ENCODE measurements at regions not wholly inside any gene's neighbourhood (a gene's known extent, or its start where the extent isn't known, plus 50 kb on each side); places are given as distances from the start of the nearest gene placed in this dataset.

DNA sequence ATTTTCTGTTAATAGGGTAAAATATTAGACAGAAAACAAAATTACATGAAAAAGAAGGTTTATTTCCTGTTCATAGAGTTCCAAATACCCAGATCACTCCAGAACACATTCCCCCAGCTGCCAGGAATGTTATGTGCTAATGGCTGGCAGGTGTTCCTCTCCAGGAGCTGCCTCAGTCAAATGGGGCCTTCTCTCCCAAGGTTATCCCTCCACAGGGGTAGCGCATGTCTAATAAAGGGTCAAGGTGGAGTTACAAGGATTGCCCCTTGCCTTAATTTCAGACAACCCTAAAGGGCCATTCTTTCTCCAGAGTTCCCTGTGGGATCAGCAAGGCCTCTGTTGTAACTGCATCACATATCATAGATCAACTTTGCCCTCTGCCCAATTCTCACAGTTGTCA is 148.6 kb upstream of the PLPPR1 start:
- Histone ChIP-seq H3K4me3 (ENCODE audit: low read depth, low read length, poor library complexity, severe bottlenecking) (no peak overlapping the region), H2AFZ (ENCODE audit: low read length) (no peak overlapping the region), H3K9me3 (ENCODE audit: low read length) (no peaks in the 10 kb centered on the region), H3K27ac (ENCODE audit: low read depth, low read length, poor library complexity, severe bottlenecking) (no peak overlapping the region), H3K4me1 (ENCODE audit: insufficient read depth, low read length, severe bottlenecking) (no peaks in the 10 kb centered on the region), H3K9ac (ENCODE audit: low read length) (no peak overlapping the region), H3K36me3 (ENCODE audit: insufficient read depth, low read length) (no peaks in the 10 kb centered on the region), H3K9me2 (ENCODE audit: low read depth, low read length) (no peaks in the 10 kb centered on the region), H3K27me3 (ENCODE audit: insufficient read depth, low read length) (no peaks in the 10 kb centered on the region), H3F3A (ENCODE audit: insufficient read depth, low read length) (no peaks in the 10 kb centered on the region), H4K20me1 (ENCODE audit: insufficient read depth, low read length) (no peaks in the 10 kb centered on the region), H3K79me2 (ENCODE audit: insufficient read depth, low read length) (no peaks in the 10 kb centered on the region), H3K4me2 (ENCODE audit: low read length) (no peak overlapping the region)
- TF ChIP-seq, protein P1, sequence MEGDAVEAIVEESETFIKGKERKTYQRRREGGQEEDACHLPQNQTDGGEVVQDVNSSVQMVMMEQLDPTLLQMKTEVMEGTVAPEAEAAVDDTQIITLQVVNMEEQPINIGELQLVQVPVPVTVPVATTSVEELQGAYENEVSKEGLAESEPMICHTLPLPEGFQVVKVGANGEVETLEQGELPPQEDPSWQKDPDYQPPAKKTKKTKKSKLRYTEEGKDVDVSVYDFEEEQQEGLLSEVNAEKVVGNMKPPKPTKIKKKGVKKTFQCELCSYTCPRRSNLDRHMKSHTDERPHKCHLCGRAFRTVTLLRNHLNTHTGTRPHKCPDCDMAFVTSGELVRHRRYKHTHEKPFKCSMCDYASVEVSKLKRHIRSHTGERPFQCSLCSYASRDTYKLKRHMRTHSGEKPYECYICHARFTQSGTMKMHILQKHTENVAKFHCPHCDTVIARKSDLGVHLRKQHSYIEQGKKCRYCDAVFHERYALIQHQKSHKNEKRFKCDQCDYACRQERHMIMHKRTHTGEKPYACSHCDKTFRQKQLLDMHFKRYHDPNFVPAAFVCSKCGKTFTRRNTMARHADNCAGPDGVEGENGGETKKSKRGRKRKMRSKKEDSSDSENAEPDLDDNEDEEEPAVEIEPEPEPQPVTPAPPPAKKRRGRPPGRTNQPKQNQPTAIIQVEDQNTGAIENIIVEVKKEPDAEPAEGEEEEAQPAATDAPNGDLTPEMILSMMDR (IDR thresholded peaks at IDR 0.05; ENCODE audit: low read length): no peak
- TF ChIP-seq EZH2 (IDR thresholded peaks at IDR 0.05; ENCODE audit: borderline replicate concordance, low read length): no peak

DNA sequence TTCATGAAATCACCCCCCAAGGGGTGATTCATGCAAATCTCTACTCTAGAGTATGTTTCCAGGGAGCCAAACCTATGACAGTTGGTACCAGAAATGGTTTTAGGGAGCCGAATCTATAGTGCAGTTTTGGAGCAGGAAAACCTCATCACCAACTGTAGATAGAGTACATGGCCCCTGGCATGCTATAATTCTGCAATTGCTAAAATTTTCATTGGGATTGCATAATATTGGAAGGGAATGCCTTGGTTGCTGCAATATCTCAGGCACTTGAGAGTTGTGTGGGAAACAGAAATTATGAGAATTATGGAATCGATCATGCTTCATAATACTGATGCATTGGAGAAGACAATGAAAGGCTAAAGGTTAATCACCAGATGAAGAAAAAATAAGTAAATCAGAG is 148.2 kb upstream of the PLPPR1 start:
- H3K9me2 ChIP-seq (ENCODE audit: low read depth, low read length): no peaks in the 10 kb centered on the region
- H3K9ac ChIP-seq (ENCODE audit: low read length): no peak overlapping the region
- H3K27me3 ChIP-seq (ENCODE audit: insufficient read depth, low read length): no peaks in the 10 kb centered on the region
- no peak overlapping the region for H2AFZ ChIP-seq (ENCODE audit: low read length)
- TF ChIP-seq, protein P1 (IDR thresholded peaks at IDR 0.05; ENCODE audit: low read length): no peak
- no peak for TF ChIP-seq EZH2 (IDR thresholded peaks at IDR 0.05; ENCODE audit: borderline replicate concordance, low read length)
- H3K4me1 ChIP-seq (ENCODE audit: insufficient read depth, low read length, severe bottlenecking): no peaks in the 10 kb centered on the region
- H4K20me1 ChIP-seq (ENCODE audit: insufficient read depth, low read length): no peaks in the 10 kb centered on the region
- H3K79me2 ChIP-seq (ENCODE audit: insufficient read depth, low read length): no peaks in the 10 kb centered on the region
- no peaks in the 10 kb centered on the region for H3K9me3 ChIP-seq (ENCODE audit: low read length)
- no peaks in the 10 kb centered on the region for H3K36me3 ChIP-seq (ENCODE audit: insufficient read depth, low read length)
- H3K27ac ChIP-seq (ENCODE audit: low read depth, low read length, poor library complexity, severe bottlenecking): no peak overlapping the region
- no peaks in the 10 kb centered on the region for H3F3A ChIP-seq (ENCODE audit: insufficient read depth, low read length)
- no peak overlapping the region for H3K4me3 ChIP-seq (ENCODE audit: low read depth, low read length, poor library complexity, severe bottlenecking)
- no peak overlapping the region for H3K4me2 ChIP-seq (ENCODE audit: low read length)

DNA sequence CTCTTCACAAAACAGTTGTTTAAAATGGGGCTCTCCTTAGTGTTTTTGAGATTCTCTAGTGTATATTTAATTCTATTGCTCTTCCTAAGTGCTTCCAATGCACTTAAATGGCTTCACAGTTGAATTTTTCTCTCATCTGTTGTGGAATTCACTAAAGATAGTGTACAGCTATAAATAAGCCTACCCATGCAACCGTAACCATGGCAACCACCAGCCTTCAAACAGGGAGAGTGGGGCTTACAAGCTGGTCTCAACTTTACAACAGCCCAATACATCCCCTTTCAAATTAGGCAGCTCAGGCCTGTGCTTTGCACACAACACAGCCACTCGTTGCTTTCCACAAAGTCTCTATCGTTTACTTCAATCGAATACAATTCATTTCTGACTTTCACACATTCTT is 144.0 kb upstream of the PLPPR1 start:
- Histone ChIP-seq H3K27ac (ENCODE audit: low read depth, low read length, poor library complexity, severe bottlenecking) (no peak overlapping the region), H3K9me2 (ENCODE audit: low read depth, low read length) (no peaks in the 10 kb centered on the region), H3F3A (ENCODE audit: insufficient read depth, low read length) (no peaks in the 10 kb centered on the region), H3K4me1 (ENCODE audit: insufficient read depth, low read length, severe bottlenecking) (no peaks in the 10 kb centered on the region), H3K9ac (ENCODE audit: low read length) (no peak overlapping the region), H2AFZ (ENCODE audit: low read length) (no peak overlapping the region), H3K79me2 (ENCODE audit: insufficient read depth, low read length) (no peaks in the 10 kb centered on the region), H3K9me3 (ENCODE audit: low read length) (no peaks in the 10 kb centered on the region), H3K36me3 (ENCODE audit: insufficient read depth, low read length) (no peaks in the 10 kb centered on the region), H3K4me3 (ENCODE audit: low read depth, low read length, poor library complexity, severe bottlenecking) (no peak overlapping the region), H3K4me2 (ENCODE audit: low read length) (no peak overlapping the region), H4K20me1 (ENCODE audit: insufficient read depth, low read length) (no peaks in the 10 kb centered on the region), H3K27me3 (ENCODE audit: insufficient read depth, low read length) (no peaks in the 10 kb centered on the region)
- no peak for TF ChIP-seq EZH2 (IDR thresholded peaks at IDR 0.05; ENCODE audit: borderline replicate concordance, low read length)
- TF ChIP-seq, protein P1 (IDR thresholded peaks at IDR 0.05; ENCODE audit: low read length): no peak
